ENCODE measurements at regions not wholly inside any gene's neighbourhood (a gene's known extent, or its start where the extent isn't known, plus 50 kb on each side); places are given as distances from the start of the nearest gene placed in this dataset.

DNA sequence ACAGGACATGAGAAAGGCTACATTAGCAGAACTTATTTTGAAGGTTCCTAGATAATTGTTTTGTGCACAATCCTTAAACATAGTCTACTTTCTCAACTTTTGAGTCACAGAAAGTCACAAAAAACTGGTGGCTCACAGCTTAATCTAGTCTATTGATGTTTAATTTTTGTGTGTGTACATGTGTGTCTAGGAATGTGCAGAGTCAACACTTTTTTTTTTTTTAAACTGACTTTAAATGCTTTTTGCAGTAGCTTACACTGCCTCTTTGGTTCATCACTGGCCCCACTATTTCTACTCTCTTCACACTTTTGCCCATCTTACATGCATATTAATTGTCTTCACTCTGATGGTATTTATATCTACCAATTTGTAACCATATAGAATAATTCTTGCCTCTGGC is 566.9 kb downstream of the BCKDHB start:
- TF ChIP-seq SP1 (IDR thresholded peaks at IDR 0.05; ENCODE audit: low read depth, low read length) (no peak), STAT3 (IDR thresholded peaks at IDR 0.05; ENCODE audit: low read depth, low read length) (no peak), ELK1 (IDR thresholded peaks at IDR 0.05; ENCODE audit: low read depth, low read length) (no peak), ESRRA (IDR thresholded peaks at IDR 0.05; ENCODE audit: low read length) (no peak), WRNIP1 (IDR thresholded peaks at IDR 0.05; ENCODE audit: borderline replicate concordance, low read depth, low read length) (no peak)
- Histone ChIP-seq H2AFZ (ENCODE audit: control insufficient read depth, low read depth, low read length) (no peak overlapping the region), H3K9ac (ENCODE audit: control insufficient read depth, insufficient read depth, low read length) (no peak overlapping the region), H3K4me2 (ENCODE audit: control insufficient read depth, insufficient read depth) (no peak overlapping the region), H3K27ac (ENCODE audit: control insufficient read depth, insufficient read depth) (no peak overlapping the region), H3K79me2 (ENCODE audit: control insufficient read depth, insufficient read depth, low read length) (no peaks in the 10 kb centered on the region), H3K36me3 (ENCODE audit: control insufficient read depth in 2 of 2, insufficient read depth in 2 of 2, low read length in 1 of 2) (no peaks in the 10 kb centered on the region), H3K4me1 (ENCODE audit: control insufficient read depth, insufficient read depth, low read length) (no peaks in the 10 kb centered on the region), H3K27me3 (replicated peaks in 1 of 2; ENCODE audit: control insufficient read depth in 2 of 2, insufficient read depth in 2 of 2, low read length in 1 of 2) (no peaks in the 10 kb centered on the region), H4K20me1 (ENCODE audit: control insufficient read depth, insufficient read depth) (no peaks in the 10 kb centered on the region), H3K9me3 (replicated peaks; ENCODE audit: control insufficient read depth, insufficient read depth, low read length) (no peaks in the 10 kb centered on the region), H3K4me3 (no peak overlapping the region)
- ChIA-PET CTCF (no interaction called here), POLR2A (no interaction called here), SMC1A (ENCODE audit: uncharacterized antibody, unreplicated experiment) (no interaction called here), RAD21 (ENCODE audit: unreplicated experiment) (no interaction called here)
- DNase-seq (ENCODE audit: low read depth, low spot score) (no peak), FAIRE-seq (no peak), ATAC-seq (no peak)
- in situ Hi-C loops (cut with MboI) = no loop called here
- intact Hi-C loops (cut with micrococcal nuclease; ENCODE audit: unreplicated experiment) = no loop called here
- BruUV-seq (replicated peaks) = no TSS peak

DNA sequence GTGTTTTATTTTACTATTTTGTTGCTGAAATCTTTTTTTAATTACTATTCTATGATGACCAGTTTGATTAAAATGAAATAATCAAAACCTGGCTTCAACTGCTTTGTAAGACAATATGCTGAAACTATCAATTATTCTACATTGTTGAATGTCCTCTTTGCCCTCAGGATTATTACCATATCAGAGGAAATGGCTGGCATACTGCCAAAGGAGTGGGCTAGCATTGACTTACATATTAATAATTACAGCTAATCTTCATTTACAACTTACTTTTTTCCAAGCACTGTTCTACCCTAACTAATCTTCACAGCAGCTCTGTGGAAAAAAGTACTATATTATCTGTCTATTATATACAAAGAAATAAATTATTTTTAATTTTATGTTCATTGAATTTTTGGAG is 560.5 kb downstream of the BCKDHB start:
- BruUV-seq (replicated peaks) = no TSS peak
- no peak overlapping the region for H3K27ac ChIP-seq (ENCODE audit: control insufficient read depth, insufficient read depth)
- H3K4me2 ChIP-seq (ENCODE audit: control insufficient read depth, insufficient read depth) = no peak overlapping the region
- H3K79me2 ChIP-seq (ENCODE audit: control insufficient read depth, insufficient read depth, low read length) = no peaks in the 10 kb centered on the region
- DNase-seq (ENCODE audit: low read depth, low spot score) (no peak), FAIRE-seq (no peak), ATAC-seq (no peak)
- no peaks in the 10 kb centered on the region for H3K36me3 ChIP-seq (ENCODE audit: control insufficient read depth in 2 of 2, insufficient read depth in 2 of 2, low read length in 1 of 2)
- no peak overlapping the region for H3K4me3 ChIP-seq
- CTCF ChIA-PET = no interaction called here
- POLR2A ChIA-PET = no interaction called here
- in situ Hi-C loops (cut with MboI) (no loop called here), intact Hi-C loops (cut with micrococcal nuclease; ENCODE audit: unreplicated experiment) (no loop called here)
- no peak overlapping the region for H2AFZ ChIP-seq (ENCODE audit: control insufficient read depth, low read depth, low read length)
- SMC1A ChIA-PET (ENCODE audit: uncharacterized antibody, unreplicated experiment) = interaction anchor here (0.6 kb wide), 1 partner anchor 39 kb away, joined by 3 read pairs; no protein-coding TSS in a partner anchor
- H4K20me1 ChIP-seq (ENCODE audit: control insufficient read depth, insufficient read depth) = no peaks in the 10 kb centered on the region
- H3K9me3 ChIP-seq (replicated peaks; ENCODE audit: control insufficient read depth, insufficient read depth, low read length) = no peaks in the 10 kb centered on the region
- RAD21 ChIA-PET (ENCODE audit: unreplicated experiment) = no interaction called here
- no peaks in the 10 kb centered on the region for H3K27me3 ChIP-seq (replicated peaks in 1 of 2; ENCODE audit: control insufficient read depth in 2 of 2, insufficient read depth in 2 of 2, low read length in 1 of 2)
- no peaks in the 10 kb centered on the region for H3K4me1 ChIP-seq (ENCODE audit: control insufficient read depth, insufficient read depth, low read length)
- H3K9ac ChIP-seq (ENCODE audit: control insufficient read depth, insufficient read depth, low read length) = no peak overlapping the region
- TF ChIP-seq NFIC (IDR thresholded peaks at IDR 0.05; ENCODE audit: low read depth, low read length) = no peak
- TF ChIP-seq E4F1 (IDR thresholded peaks at IDR 0.05; ENCODE audit: borderline replicate concordance, partially characterized antibody) = no peak
- TF ChIP-seq, protein P1, sequence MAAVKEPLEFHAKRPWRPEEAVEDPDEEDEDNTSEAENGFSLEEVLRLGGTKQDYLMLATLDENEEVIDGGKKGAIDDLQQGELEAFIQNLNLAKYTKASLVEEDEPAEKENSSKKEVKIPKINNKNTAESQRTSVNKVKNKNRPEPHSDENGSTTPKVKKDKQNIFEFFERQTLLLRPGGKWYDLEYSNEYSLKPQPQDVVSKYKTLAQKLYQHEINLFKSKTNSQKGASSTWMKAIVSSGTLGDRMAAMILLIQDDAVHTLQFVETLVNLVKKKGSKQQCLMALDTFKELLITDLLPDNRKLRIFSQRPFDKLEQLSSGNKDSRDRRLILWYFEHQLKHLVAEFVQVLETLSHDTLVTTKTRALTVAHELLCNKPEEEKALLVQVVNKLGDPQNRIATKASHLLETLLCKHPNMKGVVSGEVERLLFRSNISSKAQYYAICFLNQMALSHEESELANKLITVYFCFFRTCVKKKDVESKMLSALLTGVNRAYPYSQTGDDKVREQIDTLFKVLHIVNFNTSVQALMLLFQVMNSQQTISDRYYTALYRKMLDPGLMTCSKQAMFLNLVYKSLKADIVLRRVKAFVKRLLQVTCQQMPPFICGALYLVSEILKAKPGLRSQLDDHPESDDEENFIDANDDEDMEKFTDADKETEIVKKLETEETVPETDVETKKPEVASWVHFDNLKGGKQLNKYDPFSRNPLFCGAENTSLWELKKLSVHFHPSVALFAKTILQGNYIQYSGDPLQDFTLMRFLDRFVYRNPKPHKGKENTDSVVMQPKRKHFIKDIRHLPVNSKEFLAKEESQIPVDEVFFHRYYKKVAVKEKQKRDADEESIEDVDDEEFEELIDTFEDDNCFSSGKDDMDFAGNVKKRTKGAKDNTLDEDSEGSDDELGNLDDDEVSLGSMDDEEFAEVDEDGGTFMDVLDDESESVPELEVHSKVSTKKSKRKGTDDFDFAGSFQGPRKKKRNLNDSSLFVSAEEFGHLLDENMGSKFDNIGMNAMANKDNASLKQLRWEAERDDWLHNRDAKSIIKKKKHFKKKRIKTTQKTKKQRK (IDR thresholded peaks at IDR 0.05; ENCODE audit: low read depth, low read length) = no peak
- TF ChIP-seq STAT3 (IDR thresholded peaks at IDR 0.05; ENCODE audit: low read depth, low read length) = no peak
- no peak for TF ChIP-seq SREBF1 (IDR thresholded peaks at IDR 0.05; ENCODE audit: low read length)
- no peak for TF ChIP-seq EGR1 (IDR thresholded peaks at IDR 0.05; ENCODE audit: borderline replicate concordance in 1 of 2, low read depth in 2 of 2, low read length in 2 of 2)
- TF ChIP-seq MAX (IDR thresholded peaks at IDR 0.05; ENCODE audit: low read depth, low read length) = no peak
- TF ChIP-seq SMC3 (IDR thresholded peaks at IDR 0.05; ENCODE audit: borderline replicate concordance, low read length) = no peak
